ENCODE measurements at regions not wholly inside any gene's neighbourhood (a gene's known extent, or its start where the extent isn't known, plus 50 kb on each side); places are given as distances from the start of the nearest gene placed in this dataset.

DNA sequence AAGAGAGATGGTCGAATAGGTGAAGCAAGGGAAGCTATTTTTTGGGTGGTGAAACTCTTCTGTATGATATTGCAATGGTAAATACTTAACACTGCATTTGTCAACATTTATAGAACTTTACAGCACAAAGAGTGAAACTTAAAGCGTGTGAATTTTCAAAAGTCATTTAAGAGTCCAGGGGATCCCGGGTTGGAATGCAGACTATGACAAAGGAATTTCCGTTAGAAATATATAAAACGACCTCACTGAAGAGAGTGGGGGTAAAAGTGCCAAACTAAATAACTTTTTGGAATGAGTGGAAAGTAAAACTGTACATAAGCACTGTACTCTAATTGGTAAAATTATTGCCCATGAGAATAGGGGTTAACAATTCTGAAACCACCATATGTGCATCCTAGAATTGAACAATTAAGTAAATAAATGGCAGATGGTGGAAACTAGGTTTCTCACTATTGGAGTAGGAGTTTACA, 191.0 kb upstream of the FN1 start:
- ChIA-PET POLR2A (ENCODE audit: low non-redundant PET) (no interaction called here), CTCF (no interaction called here)
- TF ChIP-seq CTCF (conservative IDR thresholded peaks at IDR 0.05; ENCODE audit: low read depth), result no peak
- no peak for DNase-seq (ENCODE audit: low spot score)
- no peak overlapping the region for H3K27ac ChIP-seq

GRCh38 chr2:215626063-215626462, 190.2 kb upstream of the FN1 start:
- no peak for TF ChIP-seq CTCF (conservative IDR thresholded peaks at IDR 0.05; ENCODE audit: low read depth)
- no peak overlapping the region for H3K27ac ChIP-seq
- ChIA-PET POLR2A (ENCODE audit: low non-redundant PET) (no interaction called here), CTCF (no interaction called here)
- DNase-seq (ENCODE audit: low spot score), result no peak

DNA sequence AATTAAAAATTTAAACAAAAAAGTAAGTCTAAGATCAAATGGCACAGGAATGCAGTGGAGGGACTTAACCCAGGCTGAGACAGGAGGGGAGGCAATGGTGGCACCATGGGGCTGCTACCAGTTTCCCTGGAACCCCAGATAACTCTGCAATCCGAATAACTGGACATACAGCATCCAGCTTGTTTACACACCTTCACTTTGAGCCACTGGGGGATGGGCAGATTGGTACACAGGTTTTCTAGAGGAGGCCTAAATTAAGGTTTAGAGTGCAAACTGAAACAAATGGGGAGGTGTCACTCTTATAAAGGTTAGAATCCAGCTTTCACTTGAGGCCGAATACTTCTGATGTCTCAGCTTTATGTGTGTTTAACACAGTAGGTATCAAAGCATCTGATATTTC, 189.3 kb upstream of the FN1 start:
- H3K27ac ChIP-seq, result no peak overlapping the region
- no peak for DNase-seq (ENCODE audit: low spot score)
- no peak for TF ChIP-seq CTCF (conservative IDR thresholded peaks at IDR 0.05; ENCODE audit: low read depth)
- POLR2A ChIA-PET (ENCODE audit: low non-redundant PET), result no interaction called here
- CTCF ChIA-PET, result no interaction called here

DNA sequence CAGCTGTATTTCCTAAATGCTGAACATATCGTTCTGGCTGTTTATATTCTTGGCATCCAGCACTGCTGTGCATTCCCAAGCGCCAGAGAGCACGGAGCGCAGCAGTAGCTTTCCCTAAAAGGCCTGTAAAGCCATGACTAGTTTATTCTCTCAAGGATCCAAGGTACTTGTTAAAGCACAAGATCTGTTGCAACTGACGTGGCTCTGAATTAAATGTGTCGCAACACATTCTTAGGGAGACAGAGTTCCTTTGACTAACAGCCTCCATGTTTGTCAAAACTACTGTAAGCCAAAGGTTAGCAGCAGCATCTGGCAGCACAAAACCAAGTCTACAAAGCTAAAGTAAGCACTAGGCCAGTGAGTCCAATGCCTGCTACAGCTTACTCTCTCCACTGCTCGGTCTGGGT, 188.6 kb upstream of the FN1 start:
- no peak for TF ChIP-seq CTCF (conservative IDR thresholded peaks at IDR 0.05; ENCODE audit: low read depth)
- DNase-seq (ENCODE audit: low spot score), result peak; percentile 25
- ChIA-PET POLR2A (ENCODE audit: low non-redundant PET) (no interaction called here), CTCF (no interaction called here)
- H3K27ac ChIP-seq, result no peak overlapping the region

DNA sequence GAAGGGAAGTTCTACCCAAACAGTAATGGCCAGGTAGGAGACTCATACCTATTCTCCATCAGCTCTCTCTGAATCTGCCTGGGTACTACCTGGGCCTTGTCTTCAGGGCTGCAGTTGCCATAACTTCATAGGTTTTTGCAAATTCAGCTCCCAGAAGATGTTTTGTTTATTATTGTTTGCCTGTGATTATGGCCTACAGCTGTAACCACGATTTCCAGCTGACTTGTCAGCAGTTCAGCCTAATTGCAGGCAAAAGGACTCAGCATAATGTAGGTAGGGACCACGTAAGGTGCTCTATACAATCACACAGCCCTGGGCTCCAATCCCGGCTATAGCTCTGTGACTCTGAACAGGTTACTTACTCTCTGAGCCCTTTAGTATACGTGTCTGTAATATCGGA, 187.0 kb upstream of the FN1 start:
- CTCF ChIA-PET, result no interaction called here
- no peak for TF ChIP-seq CTCF (conservative IDR thresholded peaks at IDR 0.05; ENCODE audit: low read depth)
- POLR2A ChIA-PET (ENCODE audit: low non-redundant PET), result no interaction called here
- no peak for DNase-seq (ENCODE audit: low spot score)
- no peak overlapping the region for H3K27ac ChIP-seq

GRCh38 chr2:215621381-215621780, 185.5 kb upstream of the FN1 start:
- DNase-seq (ENCODE audit: low spot score), result no peak
- ChIA-PET CTCF (interaction anchor here (0.7 kb wide), 1 partner anchor 347 kb away, joined by 6 read pairs; no protein-coding TSS in a partner anchor), POLR2A (ENCODE audit: low non-redundant PET) (no interaction called here)
- no peak for TF ChIP-seq CTCF (conservative IDR thresholded peaks at IDR 0.05; ENCODE audit: low read depth)
- H3K27ac ChIP-seq, result no peak overlapping the region

DNA sequence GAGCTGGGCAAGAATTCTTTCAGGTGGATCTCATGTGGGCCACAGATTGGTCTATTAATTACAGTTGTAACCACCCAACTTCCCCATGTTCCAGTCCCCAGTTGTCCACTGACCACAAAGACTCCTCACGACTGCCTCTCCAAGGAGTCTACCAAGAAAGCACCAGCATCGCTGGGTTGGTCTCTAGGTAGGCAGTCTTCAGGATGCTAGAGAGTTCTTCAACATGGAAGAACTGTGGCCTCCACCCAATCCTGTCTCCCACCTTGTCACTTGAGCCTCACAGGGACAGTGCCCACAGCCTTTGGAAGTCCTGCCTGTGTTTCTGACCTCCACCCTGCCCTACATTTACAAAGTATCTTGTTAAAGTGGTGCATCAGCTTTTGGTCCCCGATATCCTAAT, 184.7 kb upstream of the FN1 start:
- no peak overlapping the region for H3K27ac ChIP-seq
- TF ChIP-seq CTCF (conservative IDR thresholded peaks at IDR 0.05; ENCODE audit: low read depth), result no peak
- ChIA-PET POLR2A (ENCODE audit: low non-redundant PET) (no interaction called here), CTCF (no interaction called here)
- no peak for DNase-seq (ENCODE audit: low spot score)
